ENCODE measurements at regions not wholly inside any gene's neighbourhood (a gene's known extent, or its start where the extent isn't known, plus 50 kb on each side); places are given as distances from the start of the nearest gene placed in this dataset.

DNA sequence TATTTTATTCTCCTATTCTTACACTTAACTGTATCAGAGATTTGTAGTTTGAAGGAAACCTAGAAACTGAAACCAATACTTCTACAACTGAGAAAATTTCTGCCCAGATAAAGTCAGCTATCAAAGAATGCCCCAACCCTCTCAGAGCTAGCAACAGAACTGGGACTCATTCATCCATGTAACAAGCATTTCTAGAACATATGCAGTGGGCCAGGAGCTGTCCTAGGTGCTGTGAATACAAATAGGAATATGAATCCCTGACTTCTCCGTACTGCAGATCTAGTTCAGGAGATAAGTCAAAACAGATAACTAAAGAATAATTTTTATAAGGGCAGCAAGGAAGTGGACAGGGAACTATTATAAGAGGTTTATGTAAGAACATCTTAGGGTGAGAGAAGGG, 654.1 kb upstream of the NOX3 start:
- no peak for TF ChIP-seq ZNF8 (CRISPR knock-in tag; IDR thresholded peaks at IDR 0.05)
- TF ChIP-seq TSHZ2 (CRISPR knock-in tag; IDR thresholded peaks at IDR 0.05) = no peak
- no peak for TF ChIP-seq TOX (CRISPR knock-in tag; IDR thresholded peaks at IDR 0.05; ENCODE audit: borderline replicate concordance)
